B cell (primary cell): ENCODE measurements at regions not wholly inside any gene's neighbourhood (a gene's known extent, or its start where the extent isn't known, plus 50 kb on each side); places are given as distances from the start of the nearest gene placed in this dataset.

ENCODE experiments used
- EZH2 ChIP-seq: IDR thresholded peaks from 2 replicates; pipeline ENCODE4 v1.6.1; 2012; ENCODE audit warnings: borderline replicate concordance, low read depth, mild to moderate bottlenecking, moderate library complexity, low read length; ENCODE audit not compliant: insufficient read depth, poor library complexity, severe bottlenecking
- TF ChIP-seq, protein P1 (sequence below): fragments of 200-600 bp; IDR thresholded peaks from one replicate; pipeline ENCODE4 v1.8.0; 2022; ENCODE audit warnings: antibody characterized with exemption, mild to moderate bottlenecking

DNA sequence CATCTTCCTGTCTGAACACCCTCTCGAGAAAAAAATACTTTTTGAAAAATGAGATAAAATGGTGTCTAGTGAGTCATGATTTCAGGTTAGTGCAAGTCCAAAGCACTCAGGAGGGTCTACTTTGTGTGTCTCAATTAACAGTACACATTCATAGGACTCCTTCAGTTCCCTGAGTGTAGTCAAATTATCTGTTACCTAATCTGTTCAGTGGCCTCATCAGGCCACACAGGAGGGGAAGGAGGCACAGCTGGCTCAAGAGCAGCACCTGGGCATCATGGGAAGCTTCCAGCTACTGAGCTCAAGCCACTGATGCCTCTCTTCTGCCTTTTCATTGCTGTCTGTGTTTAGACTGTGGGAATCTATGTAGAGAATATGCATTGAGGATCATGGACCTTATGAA lies 341.4 kb upstream of the SGO1 start:
- TF ChIP-seq, protein P1, sequence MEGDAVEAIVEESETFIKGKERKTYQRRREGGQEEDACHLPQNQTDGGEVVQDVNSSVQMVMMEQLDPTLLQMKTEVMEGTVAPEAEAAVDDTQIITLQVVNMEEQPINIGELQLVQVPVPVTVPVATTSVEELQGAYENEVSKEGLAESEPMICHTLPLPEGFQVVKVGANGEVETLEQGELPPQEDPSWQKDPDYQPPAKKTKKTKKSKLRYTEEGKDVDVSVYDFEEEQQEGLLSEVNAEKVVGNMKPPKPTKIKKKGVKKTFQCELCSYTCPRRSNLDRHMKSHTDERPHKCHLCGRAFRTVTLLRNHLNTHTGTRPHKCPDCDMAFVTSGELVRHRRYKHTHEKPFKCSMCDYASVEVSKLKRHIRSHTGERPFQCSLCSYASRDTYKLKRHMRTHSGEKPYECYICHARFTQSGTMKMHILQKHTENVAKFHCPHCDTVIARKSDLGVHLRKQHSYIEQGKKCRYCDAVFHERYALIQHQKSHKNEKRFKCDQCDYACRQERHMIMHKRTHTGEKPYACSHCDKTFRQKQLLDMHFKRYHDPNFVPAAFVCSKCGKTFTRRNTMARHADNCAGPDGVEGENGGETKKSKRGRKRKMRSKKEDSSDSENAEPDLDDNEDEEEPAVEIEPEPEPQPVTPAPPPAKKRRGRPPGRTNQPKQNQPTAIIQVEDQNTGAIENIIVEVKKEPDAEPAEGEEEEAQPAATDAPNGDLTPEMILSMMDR, result no peak
- TF ChIP-seq EZH2, result no peak
